GM19468 (cell line): ENCODE measurements at regions not wholly inside any gene's neighbourhood (a gene's known extent, or its start where the extent isn't known, plus 50 kb on each side); places are given as distances from the start of the nearest gene placed in this dataset.

ENCODE experiments used
- ATAC-seq: cut with Tn5 transposase; IDR thresholded peaks from one replicate; pipeline ENCODE4 v1.9.1; 2021; ENCODE audit warnings: mild to moderate bottlenecking, moderate library complexity, moderate number of reproducible peaks; ENCODE audit not compliant: unreplicated experiment; ENCODE audit errors: extremely low read depth

GRCh38 chr4:178612733-178613132 is 1170.5 kb upstream of the AGA start:
- no peak for ATAC-seq

GRCh38 chr4:178632415-178632814 is 1190.2 kb upstream of the AGA start:
- ATAC-seq = no peak

DNA sequence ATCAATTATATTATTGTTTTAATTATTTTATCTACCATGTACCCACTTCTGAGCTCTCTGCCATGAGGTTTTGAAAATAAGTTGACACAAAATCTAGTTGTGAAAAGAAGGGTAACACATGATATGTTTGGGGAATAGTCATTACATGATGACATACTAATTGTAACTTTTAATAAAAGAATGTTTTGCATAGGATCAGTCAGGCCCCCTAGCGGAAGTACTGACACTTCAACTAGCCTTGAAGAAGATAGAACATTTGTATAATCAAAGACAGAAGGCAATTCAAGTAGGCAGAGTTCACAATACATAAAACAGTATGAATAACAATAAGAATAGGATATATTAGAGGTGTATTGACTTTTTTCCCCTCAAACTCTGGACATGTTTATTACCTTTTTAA is 1191.0 kb upstream of the AGA start:
- no peak for ATAC-seq

DNA sequence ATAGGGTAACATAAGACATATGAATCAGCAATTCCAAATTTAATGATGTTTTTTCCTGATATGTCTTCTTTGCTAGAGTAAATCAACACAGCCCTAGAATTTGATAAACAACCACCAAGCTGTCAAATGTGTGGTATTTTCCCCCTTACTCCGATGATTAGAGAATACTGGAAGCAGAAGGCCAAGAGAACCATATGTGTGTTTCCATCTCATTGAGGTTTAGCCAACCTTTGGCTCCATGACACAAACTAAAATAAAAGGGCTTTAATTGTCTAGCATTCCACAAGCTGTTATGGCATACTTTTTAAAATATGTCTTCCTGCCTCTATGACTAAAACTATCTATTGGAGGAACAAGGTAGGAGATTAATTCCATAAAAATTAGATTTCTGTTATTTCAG is 1222.4 kb upstream of the AGA start:
- no peak for ATAC-seq

GRCh38 chr4:178665916-178666315 is 1223.7 kb upstream of the AGA start:
- no peak for ATAC-seq

DNA sequence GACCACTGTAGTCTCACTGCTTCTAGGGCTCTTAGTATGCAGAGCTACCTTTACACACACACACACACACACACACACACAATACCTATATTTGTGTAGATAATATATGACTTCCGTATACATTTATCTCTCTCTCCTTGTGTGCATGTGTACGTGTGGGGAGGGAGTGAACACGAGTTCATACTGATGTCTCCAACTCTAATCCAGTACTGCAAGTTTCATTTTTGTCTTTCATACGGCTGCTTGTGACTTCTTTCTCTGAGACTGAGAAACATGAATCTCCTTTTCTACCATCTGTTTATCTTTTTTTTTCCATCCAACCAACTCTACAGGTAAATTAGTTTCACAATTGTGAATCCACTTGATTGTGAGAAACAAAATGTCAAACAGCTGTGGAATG is 1229.5 kb upstream of the AGA start:
- ATAC-seq = no peak

GRCh38 chr4:178672512-178672911 is 1230.3 kb upstream of the AGA start:
- ATAC-seq = no peak

GRCh38 chr4:178681871-178682270 is 1239.6 kb upstream of the AGA start:
- no peak for ATAC-seq

GRCh38 chr4:178689926-178690325 is 1247.7 kb upstream of the AGA start:
- no peak for ATAC-seq

- ATAC-seq = no peak
Observed at GRCh38 chr4:178693816-178694215, 1251.6 kb upstream of the AGA start.

DNA sequence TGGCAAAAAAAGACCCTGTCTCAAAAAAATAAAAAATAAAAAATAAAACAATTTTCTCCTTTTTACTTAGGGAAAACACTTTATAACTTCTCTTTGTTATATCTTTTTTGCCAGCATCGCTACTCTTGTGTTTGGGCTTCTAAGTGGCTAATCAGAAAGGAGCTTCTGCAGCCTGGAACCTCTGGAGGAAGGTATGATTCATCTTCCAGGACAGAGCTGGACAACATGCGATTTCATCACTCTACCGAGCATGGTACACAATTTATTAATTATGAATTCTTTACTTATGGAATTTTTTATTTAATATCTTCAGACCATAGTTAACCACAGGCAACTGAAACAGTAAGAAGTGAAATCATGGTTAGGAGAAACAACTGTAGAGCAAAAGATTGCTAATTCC is 1254.3 kb upstream of the AGA start:
- ATAC-seq = no peak

- no peak for ATAC-seq
Observed at GRCh38 chr4:178712486-178712885, 1270.2 kb upstream of the AGA start.

DNA sequence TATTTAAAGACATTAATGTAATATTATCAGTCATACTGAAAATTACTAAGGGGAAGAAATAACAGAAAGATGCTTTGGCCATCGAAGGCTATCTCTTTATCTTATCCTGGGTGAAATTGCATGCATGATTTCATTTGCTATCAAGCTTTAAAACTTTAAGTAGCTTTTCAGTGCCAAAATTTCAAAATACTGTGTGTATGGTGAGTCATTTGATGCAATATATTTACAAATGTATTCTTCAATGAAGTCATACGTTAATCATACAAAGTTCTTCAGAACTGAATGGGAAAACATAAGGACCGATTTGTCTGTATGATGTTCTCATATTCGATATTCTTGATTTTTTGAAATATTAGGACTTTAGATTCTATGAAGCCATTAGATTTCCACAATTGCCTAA is 1295.8 kb upstream of the AGA start:
- ATAC-seq = no peak

- ATAC-seq = no peak
Observed at GRCh38 chr4:178745203-178745602, 1303.0 kb upstream of the AGA start.

- ATAC-seq = no peak
Observed at GRCh38 chr4:178752954-178753525, 1310.8 kb upstream of the AGA start.

- no peak for ATAC-seq
Observed at GRCh38 chr4:178778496-178778895, 1336.3 kb upstream of the AGA start.

- no peak for ATAC-seq
Observed at GRCh38 chr4:178781779-178782178, 1339.5 kb upstream of the AGA start.

GRCh38 chr4:178784491-178784890 is 1342.3 kb upstream of the AGA start:
- ATAC-seq = no peak

- ATAC-seq = no peak
Observed at GRCh38 chr4:178789279-178789678, 1347.0 kb upstream of the AGA start.

GRCh38 chr4:178799204-178799603 is 1357.0 kb upstream of the AGA start:
- ATAC-seq = no peak

DNA sequence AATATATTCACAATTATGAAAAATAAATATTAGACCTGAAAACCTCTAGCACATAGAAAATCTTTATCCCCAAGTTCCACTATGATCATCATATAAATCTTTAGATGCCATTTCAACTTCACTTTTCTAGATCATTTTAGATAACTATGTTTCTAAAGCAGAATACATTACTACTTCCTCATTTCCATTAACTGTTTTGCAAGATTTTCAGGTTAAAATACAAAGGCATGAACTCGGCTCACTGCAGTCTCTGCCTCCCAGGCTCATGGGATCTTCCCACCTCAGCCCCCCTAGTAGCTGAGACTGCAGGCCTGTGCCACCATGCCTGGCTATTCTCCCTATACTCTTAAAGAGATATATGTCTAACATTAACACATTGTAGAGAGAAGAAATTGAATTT is 1365.9 kb upstream of the AGA start:
- ATAC-seq = no peak

DNA sequence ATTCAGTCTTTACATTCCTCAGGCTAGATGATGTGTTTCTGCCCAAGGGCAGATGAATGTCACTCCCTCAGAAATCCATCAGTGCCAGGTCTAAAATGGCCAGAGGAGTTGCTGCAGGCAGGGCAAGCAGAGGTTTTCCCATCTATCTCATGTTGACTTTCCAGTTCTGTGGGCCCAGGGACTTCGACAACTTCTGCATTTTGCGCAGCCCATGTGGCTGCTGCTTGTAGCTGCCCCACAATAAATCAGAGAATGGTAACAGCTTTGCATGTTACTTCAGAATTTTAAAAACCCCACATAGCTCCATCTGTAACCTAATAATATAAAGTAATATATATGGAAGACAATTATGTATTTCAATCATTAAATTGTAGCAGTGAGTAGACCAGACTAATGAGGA is 1367.7 kb upstream of the AGA start:
- ATAC-seq = no peak

DNA sequence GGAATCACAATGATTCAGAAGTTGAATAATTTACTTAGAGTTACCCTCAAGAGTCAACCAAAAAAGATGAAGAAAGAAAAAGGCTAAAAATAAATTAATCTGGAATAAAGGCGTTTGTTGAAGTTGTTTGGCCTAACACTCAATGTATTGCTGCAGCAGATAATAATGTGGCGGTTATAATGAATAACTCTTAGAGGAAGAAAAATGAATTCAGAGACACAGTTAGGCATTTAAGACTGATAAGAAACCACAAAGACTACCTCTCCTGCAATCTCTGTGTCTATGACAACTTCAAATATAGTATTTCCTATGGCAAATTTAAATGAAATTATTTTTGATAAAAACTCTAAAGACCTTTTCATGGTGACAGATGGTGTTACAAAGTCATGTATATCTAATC is 1369.1 kb upstream of the AGA start:
- no peak for ATAC-seq
